Endodermal cell (in vitro differentiated cells): ENCODE measurements at regions not wholly inside any gene's neighbourhood (a gene's known extent, or its start where the extent isn't known, plus 50 kb on each side); places are given as distances from the start of the nearest gene placed in this dataset.

ENCODE experiments used
- DNase-seq: peaks from one replicate; pipeline ENCODE4 v3.0.0-alpha.2; 2017
- H3K27ac ChIP-seq: 2 replicates; pipeline ENCODE4 v1.5.1; 2013; ENCODE audit warnings: mild to moderate bottlenecking, low read depth, low read length, moderate library complexity
- H3K27me3 ChIP-seq: 2 replicates; pipeline ENCODE4 v1.6.1; 2013; ENCODE audit warnings: mild to moderate bottlenecking, low read length, moderate library complexity; ENCODE audit not compliant: insufficient read depth, control insufficient read depth, poor library complexity, severe bottlenecking
- H3K36me3 ChIP-seq: 2 replicates; pipeline ENCODE4 v1.7.0; 2013; ENCODE audit warnings: mild to moderate bottlenecking, low read length, moderate library complexity; ENCODE audit not compliant: control insufficient read depth, insufficient read depth
- H3K4me1 ChIP-seq: one replicate; pipeline ENCODE4 v1.7.0; 2013; ENCODE audit warnings: low read length; ENCODE audit not compliant: control insufficient read depth, insufficient read depth
- H3K4me3 ChIP-seq: 2 replicates; pipeline ENCODE4 v1.5.1; 2013; ENCODE audit warnings: mild to moderate bottlenecking, low read length, moderate library complexity
- H3K9ac ChIP-seq: 2 replicates; pipeline ENCODE4 v1.6.1; 2013; ENCODE audit warnings: mild to moderate bottlenecking, low read length, moderate library complexity; ENCODE audit not compliant: poor library complexity, severe bottlenecking; ENCODE audit errors: extremely low read depth
- H3K9me3 ChIP-seq: 2 replicates; pipeline ENCODE4 v1.6.1; 2013; ENCODE audit warnings: mild to moderate bottlenecking, low read length, moderate library complexity; ENCODE audit not compliant: control insufficient read depth
- H3K27ac Mint-ChIP-seq: 2 replicates; pipeline ENCODE4 v1.8.0; 2020; ENCODE audit warnings: mixed read lengths
- H3K27me3 Mint-ChIP-seq: 2 replicates; pipeline ENCODE4 v1.8.0; 2021; ENCODE audit warnings: mild to moderate bottlenecking, mixed read lengths; ENCODE audit not compliant: insufficient read depth
- H3K36me3 Mint-ChIP-seq: 2 replicates; pipeline ENCODE4 v1.8.0; 2020; ENCODE audit warnings: low read depth, mixed read lengths
- H3K4me1 Mint-ChIP-seq: 2 replicates; pipeline ENCODE4 v1.8.0; 2020; ENCODE audit warnings: mixed read lengths
- H3K4me3 Mint-ChIP-seq: 2 replicates; pipeline ENCODE4 v1.8.0; 2020; ENCODE audit warnings: mild to moderate bottlenecking, moderate library complexity, mixed read lengths
- H3K9me3 Mint-ChIP-seq: 2 replicates; pipeline ENCODE4 v1.8.0; 2020; ENCODE audit warnings: mild to moderate bottlenecking, mixed read lengths
- WGBS, 2 experiments: methylation state at CpG; one replicate each; pipeline versions ENCODE4 v1.1.5 to v1.1.7; 2013; ENCODE audit warnings: missing lambda C conversion rate in 2 of 2, mixed read lengths in 1 of 2; ENCODE audit not compliant: insufficient coverage in 1 of 2, insufficient read length in 1 of 2; 5-methylcytosine and 5-hydroxymethylcytosine counted together
- TF ChIP-seq, protein P1 (sequence below): fragments of 200-600 bp; sonication (generic); conservative IDR thresholded peaks from 2 replicates; pipeline ENCODE4 v1.5.0; 2021; ENCODE audit warnings: antibody characterized with exemption, mild to moderate bottlenecking

DNA sequence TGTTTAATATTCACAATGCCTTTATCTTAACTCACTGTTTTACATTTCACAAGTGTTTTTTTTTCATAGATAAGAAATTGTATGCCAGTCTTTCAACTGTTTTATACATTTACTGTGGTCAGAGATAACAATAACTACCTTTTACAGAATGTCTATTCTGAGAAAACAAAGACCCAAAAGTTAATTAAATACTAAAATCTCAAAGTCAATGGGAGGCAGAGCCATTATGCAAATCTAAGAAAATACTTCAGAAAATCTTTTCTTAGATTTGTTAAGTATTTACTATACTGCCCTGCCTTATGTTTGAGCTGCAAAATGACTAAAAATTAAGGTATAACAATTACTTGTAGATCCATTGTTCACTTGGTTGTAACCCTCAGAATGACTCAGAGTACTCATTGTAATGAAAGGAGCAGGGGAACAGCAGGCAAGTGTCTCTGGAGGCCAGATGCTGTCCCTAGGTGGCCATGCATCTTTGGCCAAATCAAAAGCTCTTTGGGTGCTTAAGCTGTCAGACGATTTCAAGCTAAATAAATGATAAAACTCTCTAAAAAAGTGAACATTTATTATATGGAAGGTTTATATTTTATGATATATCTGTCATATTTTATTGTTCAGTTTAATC is 770.1 kb upstream of the PCDH20 start:
- no peaks in the 10 kb centered on the region for H3K27me3 ChIP-seq
- Mint-ChIP-seq H3K36me3 (no peaks in the 10 kb centered on the region), H3K9me3 (no peaks in the 10 kb centered on the region), H3K4me1 (peaks cover 9% of the 10 kb centered on the region), H3K4me3 (no peak overlapping the region), H3K27ac (peak overlapping the region; percentile 66), H3K27me3 (no peaks in the 10 kb centered on the region)
- no peaks in the 10 kb centered on the region for H3K9me3 ChIP-seq
- H3K4me3 ChIP-seq: no peak overlapping the region
- WGBS, 2 experiments: no CpG with 5 or more reads among the region's 1 CpG
- TF ChIP-seq, protein P1, sequence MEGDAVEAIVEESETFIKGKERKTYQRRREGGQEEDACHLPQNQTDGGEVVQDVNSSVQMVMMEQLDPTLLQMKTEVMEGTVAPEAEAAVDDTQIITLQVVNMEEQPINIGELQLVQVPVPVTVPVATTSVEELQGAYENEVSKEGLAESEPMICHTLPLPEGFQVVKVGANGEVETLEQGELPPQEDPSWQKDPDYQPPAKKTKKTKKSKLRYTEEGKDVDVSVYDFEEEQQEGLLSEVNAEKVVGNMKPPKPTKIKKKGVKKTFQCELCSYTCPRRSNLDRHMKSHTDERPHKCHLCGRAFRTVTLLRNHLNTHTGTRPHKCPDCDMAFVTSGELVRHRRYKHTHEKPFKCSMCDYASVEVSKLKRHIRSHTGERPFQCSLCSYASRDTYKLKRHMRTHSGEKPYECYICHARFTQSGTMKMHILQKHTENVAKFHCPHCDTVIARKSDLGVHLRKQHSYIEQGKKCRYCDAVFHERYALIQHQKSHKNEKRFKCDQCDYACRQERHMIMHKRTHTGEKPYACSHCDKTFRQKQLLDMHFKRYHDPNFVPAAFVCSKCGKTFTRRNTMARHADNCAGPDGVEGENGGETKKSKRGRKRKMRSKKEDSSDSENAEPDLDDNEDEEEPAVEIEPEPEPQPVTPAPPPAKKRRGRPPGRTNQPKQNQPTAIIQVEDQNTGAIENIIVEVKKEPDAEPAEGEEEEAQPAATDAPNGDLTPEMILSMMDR: peak; percentile 34
- H3K9ac ChIP-seq: no peak overlapping the region
- H3K36me3 ChIP-seq: no peaks in the 10 kb centered on the region
- DNase-seq: peak; percentile 51
- H3K4me1 ChIP-seq: no peaks in the 10 kb centered on the region
- H3K27ac ChIP-seq: no peak overlapping the region

DNA sequence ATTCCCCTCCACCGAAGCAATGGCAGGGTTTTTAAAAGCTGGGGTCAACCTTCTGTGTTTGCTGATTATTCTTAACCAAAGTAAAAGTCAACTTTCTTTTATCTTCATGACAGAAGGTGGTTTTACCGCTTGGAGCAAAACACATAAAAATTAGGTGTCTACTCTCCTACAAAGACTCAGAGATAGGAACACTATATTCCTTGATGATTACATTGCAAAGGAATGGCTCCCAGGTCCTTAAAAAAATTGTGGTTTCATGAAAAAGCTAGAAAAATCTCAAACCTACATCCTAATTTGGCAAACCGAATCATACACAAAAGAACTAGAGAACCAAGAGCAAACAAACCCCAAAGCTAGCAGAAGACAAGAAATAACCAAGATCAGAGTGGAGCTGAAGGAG is 760.4 kb upstream of the PCDH20 start:
- Mint-ChIP-seq H3K27ac (no peak overlapping the region), H3K27me3 (no peaks in the 10 kb centered on the region), H3K4me3 (no peak overlapping the region), H3K36me3 (no peaks in the 10 kb centered on the region), H3K4me1 (peaks cover 6% of the 10 kb centered on the region), H3K9me3 (peaks cover 22% of the 10 kb centered on the region)
- H3K9me3 ChIP-seq: peaks cover 14% of the 10 kb centered on the region
- no peak for DNase-seq
- no peak overlapping the region for H3K9ac ChIP-seq
- no peaks in the 10 kb centered on the region for H3K27me3 ChIP-seq
- H3K4me1 ChIP-seq: no peaks in the 10 kb centered on the region
- H3K4me3 ChIP-seq: no peak overlapping the region
- TF ChIP-seq, protein P1: no peak
- no peaks in the 10 kb centered on the region for H3K36me3 ChIP-seq
- WGBS, 2 experiments: 95 to 100% methylated on average over 2 to 3 of the region's 3 CpGs
- no peak overlapping the region for H3K27ac ChIP-seq

DNA sequence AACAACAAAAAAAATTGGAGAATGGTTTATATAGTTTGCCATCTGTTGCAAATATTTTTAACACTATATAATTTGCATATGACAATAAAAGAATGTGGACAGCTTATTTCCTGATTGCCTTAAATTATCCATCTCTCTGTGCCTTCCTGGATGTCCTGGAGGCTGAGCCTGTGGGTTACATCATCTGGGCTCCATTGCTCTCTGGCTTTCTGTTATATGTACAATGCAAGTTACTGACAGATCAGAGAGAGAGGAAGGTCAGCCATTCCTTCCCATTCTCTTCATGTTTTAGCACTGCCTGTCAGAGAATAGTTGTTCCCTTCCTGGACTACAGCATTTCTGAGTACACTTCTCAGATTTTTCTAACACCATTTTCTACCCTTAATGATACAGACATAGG is 758.3 kb upstream of the PCDH20 start:
- Mint-ChIP-seq H3K27me3 (no peaks in the 10 kb centered on the region), H3K27ac (no peak overlapping the region), H3K9me3 (peaks cover 18% of the 10 kb centered on the region), H3K4me1 (peaks cover 6% of the 10 kb centered on the region), H3K4me3 (no peak overlapping the region), H3K36me3 (no peaks in the 10 kb centered on the region)
- TF ChIP-seq, protein P1: no peak
- Histone ChIP-seq H3K27me3 (no peaks in the 10 kb centered on the region), H3K36me3 (no peaks in the 10 kb centered on the region), H3K9me3 (peaks cover 8% of the 10 kb centered on the region), H3K4me3 (no peak overlapping the region), H3K9ac (no peak overlapping the region), H3K27ac (no peak overlapping the region), H3K4me1 (no peaks in the 10 kb centered on the region)
- no peak for DNase-seq
